GM13976 (cell line): ENCODE measurements at regions not wholly inside any gene's neighbourhood (a gene's known extent, or its start where the extent isn't known, plus 50 kb on each side); places are given as distances from the start of the nearest gene placed in this dataset.

Experiments
- DNase-seq: peaks from one replicate; pipeline ENCODE4 v3.0.0; 2012; ENCODE audit warnings: low spot score
- in situ Hi-C: fragments of 300-500 bp; cut with MboI; formaldehyde crosslinking; loops from one replicate; pipeline ENCODE4 v1.12.0; 2022; ENCODE audit warnings: low sequenced_read_pairs, mixed read lengths, inconsistent platforms; ENCODE audit not compliant: unreplicated experiment
- TF ChIP-seq, protein P1 (sequence below): IDR thresholded peaks from 2 replicates; pipeline ENCODE4 v1.5.1; 2012; ENCODE audit warnings: borderline replicate concordance, mild to moderate bottlenecking; ENCODE audit not compliant: insufficient read depth; ENCODE audit errors: extremely low read depth, missing control alignments, control extremely low read depth

DNA sequence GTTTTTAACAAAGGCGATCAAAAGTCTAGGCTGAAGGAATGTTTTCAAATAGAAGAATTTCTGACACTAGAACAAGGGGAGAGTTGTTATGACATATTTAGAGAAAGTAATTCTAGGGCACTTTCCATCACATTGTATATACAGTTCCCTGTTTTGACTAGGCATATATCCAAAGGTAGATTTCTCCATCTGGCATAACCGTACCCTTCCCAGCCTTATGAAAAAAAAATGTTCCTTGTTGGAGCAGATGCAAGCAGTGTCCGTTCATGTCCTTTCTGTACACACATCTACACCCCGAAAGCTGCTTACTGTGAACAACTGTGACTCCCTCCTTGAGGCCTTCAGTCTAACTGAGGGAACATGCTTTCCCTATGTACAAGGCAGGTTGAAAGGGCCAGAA is 271.7 kb upstream of the GBE1 start:
- TF ChIP-seq, protein P1, sequence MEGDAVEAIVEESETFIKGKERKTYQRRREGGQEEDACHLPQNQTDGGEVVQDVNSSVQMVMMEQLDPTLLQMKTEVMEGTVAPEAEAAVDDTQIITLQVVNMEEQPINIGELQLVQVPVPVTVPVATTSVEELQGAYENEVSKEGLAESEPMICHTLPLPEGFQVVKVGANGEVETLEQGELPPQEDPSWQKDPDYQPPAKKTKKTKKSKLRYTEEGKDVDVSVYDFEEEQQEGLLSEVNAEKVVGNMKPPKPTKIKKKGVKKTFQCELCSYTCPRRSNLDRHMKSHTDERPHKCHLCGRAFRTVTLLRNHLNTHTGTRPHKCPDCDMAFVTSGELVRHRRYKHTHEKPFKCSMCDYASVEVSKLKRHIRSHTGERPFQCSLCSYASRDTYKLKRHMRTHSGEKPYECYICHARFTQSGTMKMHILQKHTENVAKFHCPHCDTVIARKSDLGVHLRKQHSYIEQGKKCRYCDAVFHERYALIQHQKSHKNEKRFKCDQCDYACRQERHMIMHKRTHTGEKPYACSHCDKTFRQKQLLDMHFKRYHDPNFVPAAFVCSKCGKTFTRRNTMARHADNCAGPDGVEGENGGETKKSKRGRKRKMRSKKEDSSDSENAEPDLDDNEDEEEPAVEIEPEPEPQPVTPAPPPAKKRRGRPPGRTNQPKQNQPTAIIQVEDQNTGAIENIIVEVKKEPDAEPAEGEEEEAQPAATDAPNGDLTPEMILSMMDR: no peak
- in situ Hi-C loops: no loop called here
- no peak for DNase-seq

DNA sequence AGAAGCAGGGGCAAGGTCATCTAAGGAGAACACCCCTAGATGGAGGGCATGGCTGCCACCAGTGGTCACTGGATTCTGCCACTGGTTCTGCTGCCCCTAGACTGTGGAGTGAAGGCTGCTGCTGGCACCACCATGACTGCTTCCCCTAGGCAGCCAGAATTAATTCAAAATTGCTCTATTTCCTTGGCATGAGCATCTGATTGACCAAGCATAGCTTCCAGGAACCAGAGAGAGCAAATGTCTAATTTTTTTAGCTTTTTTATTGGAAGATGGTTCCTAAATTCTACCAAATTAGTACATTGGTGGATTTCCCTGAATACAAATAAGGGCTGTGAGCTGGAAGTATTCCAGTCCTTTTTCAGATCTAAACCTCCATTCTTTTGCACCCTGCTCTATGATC is 270.2 kb upstream of the GBE1 start:
- TF ChIP-seq, protein P1: no peak
- in situ Hi-C loops: no loop called here
- DNase-seq: no peak

DNA sequence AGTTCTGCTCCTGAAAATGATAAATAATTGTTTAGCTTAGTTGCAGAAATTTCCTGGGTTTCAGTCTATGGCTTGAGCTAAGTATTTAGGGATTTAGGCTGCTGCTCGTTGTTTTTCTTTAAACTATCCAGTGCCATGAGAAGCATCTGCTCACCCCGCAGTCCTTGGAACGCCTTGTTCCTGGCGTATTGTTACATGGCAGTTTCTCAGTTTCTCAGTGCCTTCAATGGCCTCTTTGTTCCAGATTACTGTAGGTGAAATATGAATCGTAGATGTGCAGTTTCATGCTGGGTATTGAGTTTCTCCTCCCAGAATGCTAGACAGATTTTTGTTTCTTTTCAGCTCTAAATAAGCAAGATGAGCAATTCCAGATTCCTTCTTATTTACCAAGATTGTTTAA is 269.5 kb upstream of the GBE1 start:
- DNase-seq: no peak
- TF ChIP-seq, protein P1: no peak
- in situ Hi-C loops: no loop called here

DNA sequence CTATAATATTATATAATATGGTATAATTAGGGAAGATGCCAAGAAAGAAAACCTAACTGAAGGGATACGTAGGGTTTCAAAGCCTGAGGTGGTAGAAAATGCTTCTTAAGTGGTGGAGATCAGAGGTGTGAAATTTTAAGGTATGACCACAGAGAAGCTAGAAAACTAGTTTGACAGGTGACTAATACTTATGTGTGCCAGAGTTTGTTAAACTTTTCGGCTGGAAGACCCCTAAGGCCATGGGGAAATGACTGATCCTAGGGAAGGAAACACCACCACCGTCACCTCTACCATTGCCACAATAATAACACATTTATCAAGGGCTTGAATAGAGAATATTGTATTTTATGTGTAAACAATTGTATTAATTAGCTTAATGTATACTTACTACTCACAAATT is 261.4 kb upstream of the GBE1 start:
- DNase-seq: no peak
- in situ Hi-C loops: no loop called here
- TF ChIP-seq, protein P1: no peak

DNA sequence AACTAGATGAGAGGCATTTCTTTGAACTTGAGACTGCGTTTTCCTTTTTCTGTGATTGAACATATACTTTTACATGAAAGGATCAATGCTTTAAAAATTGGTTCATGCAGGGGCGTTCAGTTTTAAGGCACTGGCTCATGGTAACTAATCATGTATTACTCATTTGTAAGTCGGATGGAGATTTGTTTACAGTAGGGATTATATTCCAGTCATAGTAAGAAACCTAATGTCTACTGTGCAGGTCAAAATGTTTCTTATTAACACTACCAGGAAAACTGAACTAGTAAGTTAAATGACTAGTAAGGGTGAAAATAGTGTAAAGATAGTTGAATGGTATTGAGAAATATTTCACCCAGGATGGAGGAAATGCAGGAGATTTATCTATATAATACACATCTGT is 258.8 kb upstream of the GBE1 start:
- in situ Hi-C loops: no loop called here
- TF ChIP-seq, protein P1: no peak
- no peak for DNase-seq

DNA sequence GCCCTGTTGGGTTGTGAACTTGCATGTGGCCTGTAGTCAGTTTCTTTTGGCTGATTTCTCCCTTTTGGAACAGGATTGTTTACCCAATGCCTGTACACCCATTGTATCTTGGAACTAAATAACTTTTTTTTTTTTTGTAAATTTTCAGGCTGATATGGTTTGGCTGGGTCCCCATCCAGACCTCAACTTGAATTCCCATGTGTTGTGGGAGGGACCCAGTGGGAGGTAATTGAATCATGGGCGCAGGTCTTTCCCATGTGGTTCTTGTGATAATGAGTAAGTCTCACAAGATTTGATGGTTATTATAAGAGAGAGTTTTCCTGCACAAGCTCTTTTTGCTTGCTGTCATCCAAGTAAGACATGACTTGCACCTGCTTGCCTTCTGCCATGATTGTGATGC is 253.8 kb upstream of the GBE1 start:
- in situ Hi-C loops: no loop called here
- TF ChIP-seq, protein P1: no peak
- DNase-seq: no peak

DNA sequence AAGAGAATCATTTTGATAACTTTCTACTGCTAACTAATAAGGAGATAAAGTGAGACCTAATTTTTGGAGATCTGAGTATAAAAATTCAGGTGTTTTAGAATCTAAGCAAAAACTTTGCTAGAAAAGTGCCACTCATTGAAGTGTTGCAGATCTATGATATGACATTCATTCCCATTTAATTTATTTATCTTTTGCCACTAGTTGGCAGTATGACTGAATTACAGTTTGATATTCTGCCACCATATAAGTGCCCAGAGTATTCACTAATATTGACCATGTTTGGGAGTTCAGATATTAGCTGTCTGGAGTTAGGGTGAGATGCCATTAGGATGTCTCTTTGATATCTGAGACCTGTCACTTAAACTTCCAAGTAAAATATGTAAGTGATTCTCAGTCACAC is 251.3 kb upstream of the GBE1 start:
- no peak for DNase-seq
- TF ChIP-seq, protein P1: no peak

More for the DNA sequence above, 251.3 kb upstream of the GBE1 start:
- in situ Hi-C loops: no loop called here
